UCSD-AML1 (cell line): ENCODE measurements at regions not wholly inside any gene's neighbourhood (a gene's known extent, or its start where the extent isn't known, plus 50 kb on each side); places are given as distances from the start of the nearest gene placed in this dataset.
A peak's percentile ranks its signal among the peaks of the same experiment; 100 is the strongest.

Source experiments
- DNase-seq: peaks from one replicate; lab custom pipeline; 2025; ENCODE audit not compliant: unreplicated experiment; lab: John Stamatoyannopoulos, UW

DNA sequence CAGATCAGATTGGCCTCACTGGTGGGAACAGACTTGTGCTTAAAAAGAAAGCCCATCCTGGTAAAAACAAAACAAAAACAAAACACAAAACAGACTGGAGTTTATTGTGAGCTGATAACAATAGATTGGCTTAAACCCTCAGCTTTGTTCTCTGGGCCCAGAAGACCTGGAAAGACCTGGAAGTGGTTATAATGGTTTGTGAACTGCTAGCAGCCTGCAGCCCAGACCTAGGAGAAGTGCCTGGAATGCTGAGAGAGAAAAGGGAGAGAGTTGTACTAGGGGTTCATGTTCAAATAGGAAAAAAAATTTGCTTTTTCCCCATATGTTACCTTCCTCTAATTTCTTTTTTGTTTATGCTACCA, 396.6 kb downstream of the DMAC1 start:
- no peak for DNase-seq

DNA sequence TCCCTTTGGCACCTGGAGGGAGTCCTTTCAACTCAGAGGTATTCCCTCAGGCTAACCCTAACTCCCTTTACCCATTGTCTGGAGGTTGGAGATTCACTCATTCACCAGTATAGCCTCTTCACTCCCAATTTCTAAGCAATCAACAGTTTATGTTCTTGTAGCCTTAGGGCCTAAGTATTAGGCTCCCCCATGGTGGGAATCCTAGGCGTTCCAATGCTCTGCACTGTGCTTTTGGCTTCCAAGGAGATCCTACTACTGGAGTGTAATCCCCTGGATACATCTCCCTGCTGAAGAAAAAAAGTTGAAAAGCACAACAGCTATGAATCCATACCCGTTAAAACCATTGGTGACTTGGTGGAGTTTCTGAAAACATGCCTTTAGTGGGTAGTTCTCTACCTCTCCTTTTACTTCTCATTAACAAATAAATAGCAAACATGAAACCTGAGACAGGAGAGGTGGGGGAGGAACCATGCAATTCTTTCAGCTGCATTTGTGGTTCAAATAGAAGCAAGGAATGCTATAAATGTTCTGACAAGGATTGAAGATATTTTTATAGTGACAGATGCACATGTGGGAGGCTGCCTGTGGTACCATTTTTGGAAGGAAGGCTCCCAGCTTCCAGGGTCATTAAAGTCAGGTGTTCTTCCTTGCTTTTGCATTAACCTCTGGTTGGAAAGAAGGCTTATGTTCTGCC, 397.1 kb downstream of the DMAC1 start:
- DNase-seq = no peak

DNA sequence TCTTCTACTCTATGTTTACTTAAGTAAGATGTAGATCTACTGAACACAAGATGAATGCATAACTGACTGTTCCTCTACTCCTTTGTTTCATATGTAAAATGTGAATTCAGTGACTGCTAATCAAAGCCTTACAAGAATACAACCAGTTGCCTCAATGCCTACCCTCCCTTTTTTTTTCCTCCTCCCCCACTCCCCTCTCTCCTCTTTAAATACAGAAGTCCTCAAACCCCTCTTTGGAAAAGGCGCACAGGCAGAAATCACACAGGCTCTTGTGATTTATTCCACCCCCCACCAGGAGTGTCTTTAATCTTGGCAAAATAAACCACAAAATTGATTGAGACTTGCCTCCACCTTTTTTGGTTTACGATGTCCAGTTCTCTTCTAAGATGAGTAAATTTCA, 398.5 kb downstream of the DMAC1 start:
- no peak for DNase-seq

DNA sequence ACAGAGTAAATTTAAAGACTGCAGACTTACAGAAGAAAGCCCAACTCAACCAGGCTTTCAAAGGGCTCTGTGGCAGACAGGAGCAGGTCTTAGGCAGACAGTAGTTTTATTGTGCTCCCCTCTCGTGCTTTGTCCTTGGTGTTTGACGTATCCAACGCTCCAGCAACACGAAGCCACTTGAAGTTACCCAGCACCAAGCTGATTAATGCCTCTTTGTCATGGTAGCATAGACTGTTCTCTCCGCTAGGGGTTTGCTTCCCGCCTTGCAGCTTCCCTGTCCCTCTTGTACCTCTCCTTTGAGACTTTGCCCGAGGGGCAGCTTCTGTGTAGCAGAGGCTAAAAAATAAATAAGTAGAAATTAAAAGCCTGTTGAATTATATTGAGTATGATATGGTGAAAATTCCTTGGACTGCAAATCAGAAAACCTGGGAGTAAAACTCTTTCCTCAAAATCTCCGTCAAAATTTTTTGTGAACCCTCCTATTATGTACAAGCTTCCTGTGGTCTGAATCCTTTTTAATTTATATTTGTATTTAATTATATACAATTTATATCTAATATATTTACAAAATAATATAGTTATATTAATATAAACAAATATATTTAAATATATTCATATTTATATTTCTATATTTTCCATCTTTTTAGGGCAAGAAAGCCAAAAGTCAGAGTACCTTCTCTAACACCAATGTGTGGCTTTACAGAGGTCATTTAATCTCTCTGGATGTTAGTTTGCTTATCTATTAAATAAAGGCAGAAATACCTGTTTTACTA, 405.4 kb downstream of the DMAC1 start:
- DNase-seq = no peak

DNA sequence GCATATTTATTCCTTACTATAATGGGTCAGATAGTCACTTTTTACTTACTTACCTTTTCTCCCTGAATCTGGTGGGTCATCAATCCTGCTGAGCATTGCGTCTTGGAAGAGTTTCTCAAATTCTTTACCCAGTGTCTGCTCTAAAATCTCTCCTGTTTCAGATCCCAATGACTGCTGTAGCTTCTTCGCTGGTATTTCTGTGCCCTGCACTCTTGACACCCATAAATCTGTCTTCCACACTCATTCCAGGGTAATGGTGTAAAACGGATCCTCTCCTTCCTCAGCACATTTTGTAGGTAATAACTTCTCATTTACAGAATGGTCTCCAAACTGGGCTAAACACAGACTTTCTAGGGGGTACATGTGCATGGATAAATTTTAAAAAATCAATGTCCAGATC, 407.4 kb downstream of the DMAC1 start:
- no peak for DNase-seq

DNA sequence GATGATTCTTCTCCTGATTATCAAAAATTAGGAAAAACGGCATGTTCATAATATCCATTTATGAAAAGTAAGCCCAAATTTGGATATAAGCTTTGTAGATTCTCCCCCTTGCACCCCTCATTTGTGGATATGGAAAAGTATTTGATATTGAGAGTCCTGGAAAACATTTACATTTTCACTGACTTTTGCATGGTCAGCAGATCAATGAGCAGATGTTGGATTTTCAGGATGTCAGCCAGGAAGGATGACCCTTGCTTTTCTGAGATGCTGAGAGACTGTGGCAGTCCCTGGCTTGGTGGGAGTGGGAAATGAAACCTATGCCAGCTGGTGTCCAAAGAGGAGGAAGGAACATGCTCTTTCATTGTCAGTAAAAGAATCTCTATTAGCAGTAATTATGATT, 410.8 kb downstream of the DMAC1 start:
- no peak for DNase-seq

DNA sequence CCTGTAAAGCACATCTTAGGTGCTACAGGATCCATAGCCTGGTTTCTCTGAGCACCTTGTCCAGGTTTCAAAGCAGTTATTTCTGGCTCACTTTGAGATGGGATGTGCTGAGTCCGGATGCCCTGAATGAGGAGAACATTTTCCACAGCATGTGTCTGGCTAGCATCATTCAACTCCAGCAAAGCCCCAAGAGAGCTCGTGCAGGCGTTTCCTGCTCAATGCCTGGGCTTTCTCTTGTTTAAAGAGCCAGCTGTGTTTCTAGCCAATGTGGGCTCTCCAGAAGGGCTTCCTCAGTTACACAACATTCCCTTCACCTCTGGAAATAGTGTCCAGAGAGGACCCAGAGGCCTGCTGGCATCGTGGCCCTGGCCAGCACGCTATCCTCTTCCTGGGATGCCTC, 411.7 kb downstream of the DMAC1 start:
- no peak for DNase-seq

DNA sequence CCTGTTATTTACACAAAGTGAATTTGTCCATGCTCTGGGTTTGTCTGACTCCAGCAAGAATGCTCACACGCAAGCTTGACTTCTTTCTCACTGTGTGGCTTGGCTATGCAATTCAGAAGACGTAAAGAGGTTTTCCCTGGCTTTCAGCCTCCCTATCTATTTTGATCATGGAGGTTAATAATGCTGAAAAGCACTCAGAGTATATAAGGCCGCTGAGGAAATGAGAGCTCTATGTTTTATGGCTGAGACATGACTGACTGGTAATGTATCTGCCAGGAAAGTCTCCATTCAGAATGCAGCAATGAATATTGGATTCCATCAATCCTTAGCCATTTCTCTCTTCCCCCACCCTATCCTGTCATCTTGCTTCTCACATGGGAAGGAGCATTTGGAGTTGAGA, 417.3 kb downstream of the DMAC1 start:
- DNase-seq = no peak

DNA sequence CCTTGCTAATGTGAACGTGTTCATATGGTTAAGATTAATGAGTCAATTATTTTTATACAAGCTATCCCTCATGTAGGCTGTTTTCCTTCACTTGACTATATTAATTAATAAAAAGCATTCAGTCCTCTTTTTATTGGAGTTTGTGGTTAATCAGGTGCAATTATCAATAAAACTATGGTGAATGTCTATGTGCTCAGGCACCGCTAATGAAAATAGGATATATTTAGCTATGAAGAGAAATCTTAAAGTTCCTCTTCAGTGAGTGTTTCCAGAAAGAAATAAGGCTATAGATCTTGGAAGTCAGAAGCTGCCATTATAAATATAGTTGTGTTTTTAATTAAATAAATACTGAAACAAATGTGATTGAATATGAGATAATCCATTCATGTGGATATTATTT, 422.1 kb downstream of the DMAC1 start:
- DNase-seq = no peak

DNA sequence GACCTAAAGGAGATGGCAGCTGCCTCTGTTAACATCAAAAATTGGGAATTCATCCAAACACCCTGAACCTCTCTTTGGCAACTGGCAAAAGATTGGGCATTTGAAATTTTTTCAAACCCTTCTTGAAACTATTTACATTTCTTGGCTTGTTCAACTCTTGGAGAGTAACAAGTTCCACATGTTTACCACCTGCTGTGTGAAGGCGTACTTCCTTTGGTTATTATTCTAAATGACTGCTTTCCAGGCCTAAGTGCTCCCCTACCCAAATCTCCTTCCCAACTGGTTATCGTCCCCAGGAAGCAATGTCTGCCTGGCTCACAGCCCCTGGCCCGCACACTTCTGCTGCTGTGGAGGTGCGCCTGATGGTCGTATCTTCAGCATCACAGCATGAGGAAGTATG, 422.7 kb downstream of the DMAC1 start:
- DNase-seq = no peak

DNA sequence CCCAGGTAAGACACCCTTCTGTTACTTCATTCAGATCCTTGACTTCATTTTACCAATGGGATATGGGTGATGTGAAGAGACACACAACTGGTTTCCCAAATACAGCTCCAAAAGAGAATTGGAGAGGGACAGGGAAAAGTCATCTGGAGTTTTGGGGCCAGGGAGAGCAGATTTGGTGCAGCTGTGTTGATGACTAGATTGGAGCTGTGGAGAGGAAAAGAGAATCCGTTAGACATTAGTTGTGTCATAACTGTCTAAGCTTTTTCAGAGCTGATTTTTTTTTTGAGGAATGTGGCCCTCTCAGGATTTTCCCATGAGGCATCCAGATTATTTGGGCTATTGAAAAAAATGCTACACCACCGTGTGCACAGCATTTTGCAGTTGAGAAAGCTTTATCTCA, 423.4 kb downstream of the DMAC1 start:
- DNase-seq = no peak

DNA sequence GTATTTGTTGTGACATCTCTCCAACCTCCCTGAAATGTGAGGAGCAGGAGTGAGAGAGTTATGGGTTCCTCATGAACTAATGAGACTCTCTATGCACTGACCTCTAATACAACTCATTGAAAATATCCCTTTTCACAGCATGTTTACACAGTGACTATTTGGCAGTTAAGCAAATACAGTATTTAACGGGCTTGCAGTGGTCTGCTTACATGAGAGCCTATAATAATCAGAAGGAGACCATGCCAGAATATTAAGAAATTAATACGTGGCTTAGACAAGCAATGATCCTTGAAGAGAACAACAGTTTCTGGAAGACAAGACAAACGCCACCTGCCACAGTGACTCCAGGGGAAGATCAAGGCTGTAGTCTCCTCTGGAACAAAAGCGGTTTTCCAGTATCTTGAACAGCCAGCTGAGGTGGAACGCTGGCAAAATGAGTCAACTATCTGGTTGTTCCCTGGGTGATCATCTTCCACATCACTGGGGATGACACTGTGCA, 424.5 kb downstream of the DMAC1 start:
- DNase-seq = no peak

DNA sequence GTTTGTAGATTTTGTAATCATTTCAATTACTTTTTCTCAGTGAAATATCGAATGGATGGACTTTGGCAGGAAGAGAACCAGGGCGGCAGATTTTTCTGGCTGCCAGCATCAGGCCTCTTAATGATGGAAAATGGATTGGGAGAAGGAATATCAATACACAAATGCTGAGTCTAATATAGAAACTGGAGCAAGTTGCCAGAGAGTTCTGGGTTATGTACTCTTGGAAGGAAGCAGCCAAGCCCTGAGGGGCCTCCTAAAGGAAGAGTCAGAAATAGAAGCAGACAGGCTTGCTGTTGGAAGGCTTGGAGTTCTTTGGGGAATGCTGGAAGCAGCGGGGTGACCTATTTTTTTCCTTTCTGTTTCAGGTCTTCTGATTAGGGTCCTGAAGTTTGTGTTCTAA, 428.6 kb downstream of the DMAC1 start:
- DNase-seq = no peak

DNA sequence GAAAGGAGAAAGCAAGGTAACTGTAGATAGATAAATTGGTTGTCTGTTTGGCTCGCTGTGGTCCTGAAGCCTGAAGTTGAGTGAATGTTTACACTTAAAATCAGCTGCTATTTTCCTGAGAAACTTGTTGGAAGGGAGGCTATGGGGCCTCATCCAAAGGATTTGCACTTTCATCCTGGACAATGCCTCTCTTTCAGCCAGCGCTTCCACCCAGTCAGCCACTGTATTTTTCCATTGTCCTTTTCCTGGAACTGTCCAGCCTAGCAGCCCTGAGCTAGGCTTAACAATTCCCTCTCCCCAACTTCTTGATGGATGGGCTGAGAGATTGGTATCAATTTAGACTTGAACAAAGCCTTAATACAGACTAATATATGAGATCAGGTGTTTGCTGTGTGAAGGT, 429.2 kb downstream of the DMAC1 start:
- no peak for DNase-seq

DNA sequence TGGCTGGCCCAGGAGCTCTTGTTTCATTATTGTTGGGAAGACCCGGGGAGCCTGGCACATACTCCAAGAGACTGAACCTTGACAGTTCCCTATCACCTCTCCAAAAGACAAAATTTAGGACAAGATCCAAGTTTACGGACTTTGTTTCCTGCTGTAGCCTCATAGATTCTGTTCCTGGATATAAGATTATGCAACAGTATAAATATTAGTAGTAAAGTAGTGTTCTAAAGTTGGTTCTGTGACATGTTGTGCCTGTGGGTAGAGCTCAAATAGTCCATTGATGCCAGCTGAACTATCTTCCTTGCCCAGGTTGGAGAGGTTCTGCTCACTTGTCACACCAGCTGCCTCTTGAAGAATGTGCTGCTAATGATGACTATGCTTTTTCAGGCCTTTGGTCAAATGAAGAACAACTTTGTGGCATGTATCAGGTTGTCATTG, 430.2 kb downstream of the DMAC1 start:
- no peak for DNase-seq

DNA sequence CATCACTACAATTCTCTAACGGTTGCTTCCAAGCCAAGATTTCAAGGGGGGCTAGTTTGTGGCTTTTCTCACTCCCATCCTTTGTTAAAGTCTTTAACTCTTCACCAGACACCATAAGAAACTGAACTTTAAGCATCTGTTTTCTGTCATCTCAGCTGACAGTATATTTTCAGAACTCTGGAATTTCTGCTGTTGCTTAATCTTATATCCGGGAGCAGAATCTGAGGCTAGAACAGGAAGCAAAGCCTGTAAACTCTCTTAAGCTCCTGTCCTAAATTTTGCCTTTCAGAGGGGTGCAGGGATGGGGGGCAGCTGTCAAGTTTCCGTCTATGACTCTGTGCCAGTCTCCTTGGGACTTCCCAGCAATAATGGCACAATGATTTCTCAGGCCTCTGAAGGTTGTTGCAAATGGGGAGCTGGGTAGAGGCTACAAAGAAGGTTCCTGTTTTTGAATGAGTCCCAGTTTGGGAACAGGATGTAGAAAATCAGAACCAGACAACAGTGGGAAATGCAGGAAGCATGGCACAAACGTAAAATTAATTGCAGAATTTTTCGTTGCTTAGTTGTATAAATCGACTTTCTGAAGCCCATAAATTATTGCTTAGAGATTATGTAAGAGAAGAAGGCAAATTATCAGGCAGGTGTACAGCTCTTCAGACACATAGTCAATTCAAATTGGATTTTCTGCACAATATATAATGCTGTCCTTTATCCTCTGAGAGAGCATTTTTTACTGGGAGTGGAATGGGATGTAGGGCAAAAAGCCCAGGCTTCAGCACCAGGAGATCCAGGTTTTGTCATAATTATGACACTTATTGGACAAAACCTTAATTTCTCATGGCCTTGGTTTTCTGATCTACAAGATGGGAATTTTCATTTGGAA, 430.9 kb downstream of the DMAC1 start:
- peak; percentile 25 for DNase-seq

DNA sequence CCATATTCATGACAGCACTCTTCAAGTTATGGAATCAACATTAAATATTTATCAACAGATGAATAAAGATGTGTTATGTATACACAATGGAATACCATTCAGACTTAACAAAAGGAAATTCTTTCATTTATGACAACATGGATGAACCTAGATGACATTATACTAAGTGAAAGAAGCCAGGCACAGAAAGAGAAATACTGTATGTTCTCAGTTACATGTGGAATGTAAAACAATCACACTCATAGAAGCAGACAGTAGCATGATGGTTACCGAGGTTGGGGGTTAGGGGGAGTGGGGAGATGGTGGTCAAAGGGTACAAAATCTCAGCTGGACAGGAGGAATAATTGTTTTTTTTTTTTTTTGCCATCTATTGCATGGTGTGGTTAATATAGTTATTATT, 431.9 kb downstream of the DMAC1 start:
- DNase-seq = no peak

DNA sequence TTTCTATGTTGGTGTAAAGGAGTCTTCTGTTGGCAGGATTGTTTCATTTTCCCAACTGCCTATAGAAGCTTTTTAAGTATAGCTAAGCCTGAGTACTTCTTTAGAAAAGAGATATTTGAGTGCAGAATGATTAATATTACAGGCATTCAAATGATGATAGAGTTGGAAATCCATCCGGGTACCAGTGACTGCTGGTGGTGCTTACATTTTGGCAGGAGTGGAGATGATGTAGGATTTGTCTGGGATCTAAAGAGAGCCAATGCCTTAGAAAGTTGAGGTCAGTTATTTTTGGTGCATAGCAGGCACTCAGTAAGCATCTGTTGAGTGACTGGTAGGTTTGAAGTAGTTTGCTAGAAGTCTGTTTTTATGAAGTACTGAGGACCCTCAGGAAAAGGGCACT, 433.5 kb downstream of the DMAC1 start:
- no peak for DNase-seq

DNA sequence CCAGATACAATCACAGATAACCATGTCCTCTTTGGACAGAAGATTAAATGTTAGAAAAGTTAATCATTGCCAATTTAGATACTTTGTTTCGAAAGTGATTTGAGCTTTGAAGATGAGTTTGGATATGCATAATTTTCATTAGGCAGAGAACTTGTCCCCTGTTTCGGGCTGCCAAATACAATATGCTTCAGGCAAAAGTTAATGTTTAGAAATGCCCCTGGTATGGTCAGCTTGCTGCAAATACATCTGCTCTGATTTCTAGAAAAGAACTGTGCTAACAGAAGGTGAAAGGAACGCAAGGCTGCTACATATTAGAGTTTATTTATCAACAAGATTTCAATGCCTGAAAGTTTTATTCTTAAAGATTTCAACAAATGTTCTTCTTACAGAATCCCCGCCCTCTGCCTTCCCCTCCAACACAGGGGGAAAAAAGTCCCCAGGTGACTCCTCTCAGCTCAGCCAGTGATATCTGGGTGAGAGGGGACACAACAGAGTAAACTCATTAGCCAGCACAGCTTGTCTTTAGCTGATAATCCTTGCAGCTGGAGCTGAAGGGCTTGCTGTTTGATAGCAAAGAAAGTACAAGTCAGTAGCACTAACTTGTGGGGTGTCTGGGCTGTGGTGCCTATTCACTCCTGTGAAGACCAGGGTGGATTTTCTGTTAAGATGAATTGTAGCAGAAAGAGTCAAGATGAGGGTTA, 435.7 kb downstream of the DMAC1 start:
- no peak for DNase-seq

DNA sequence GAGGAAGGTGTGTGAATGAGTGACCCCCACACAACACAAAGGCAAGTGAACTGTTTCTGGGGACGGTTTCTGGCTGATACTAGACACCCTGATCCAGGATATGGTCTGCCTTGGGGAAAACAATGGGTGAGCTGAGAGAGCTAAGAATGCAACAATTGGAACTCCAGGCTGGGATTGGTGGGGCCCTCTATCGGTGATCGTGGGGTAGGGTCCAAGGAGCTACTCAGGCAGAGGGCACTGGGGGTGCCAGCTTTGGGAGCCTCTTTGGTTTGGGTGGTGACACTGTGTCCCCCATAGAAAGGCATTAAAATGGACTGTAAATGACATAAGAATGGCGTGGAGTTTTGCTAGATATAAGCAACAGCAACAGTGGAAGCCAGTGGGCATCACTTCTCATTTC, 439.1 kb downstream of the DMAC1 start:
- no peak for DNase-seq

DNA sequence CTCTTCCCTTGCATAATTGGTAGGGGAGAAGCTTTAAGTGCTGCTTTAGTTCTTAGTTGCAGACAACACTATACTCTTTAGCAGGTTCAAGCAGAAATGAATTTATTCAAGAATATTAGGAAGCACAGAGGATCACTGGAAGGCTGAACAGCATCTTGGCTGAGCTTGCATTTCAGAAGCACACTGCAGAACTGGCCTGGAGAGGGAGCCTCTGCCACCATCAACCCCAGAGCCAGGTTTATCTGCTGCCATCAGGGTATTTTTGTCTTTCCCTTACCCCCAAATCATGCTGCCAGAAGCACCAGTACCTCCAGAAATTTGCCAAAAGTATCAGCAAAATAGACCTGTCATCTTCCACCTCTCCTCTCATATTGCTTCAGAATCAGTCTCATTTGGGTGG, 440.7 kb downstream of the DMAC1 start:
- no peak for DNase-seq
